ENCODE measurements at regions not wholly inside any gene's neighbourhood (a gene's known extent, or its start where the extent isn't known, plus 50 kb on each side); places are given as distances from the start of the nearest gene placed in this dataset.

DNA sequence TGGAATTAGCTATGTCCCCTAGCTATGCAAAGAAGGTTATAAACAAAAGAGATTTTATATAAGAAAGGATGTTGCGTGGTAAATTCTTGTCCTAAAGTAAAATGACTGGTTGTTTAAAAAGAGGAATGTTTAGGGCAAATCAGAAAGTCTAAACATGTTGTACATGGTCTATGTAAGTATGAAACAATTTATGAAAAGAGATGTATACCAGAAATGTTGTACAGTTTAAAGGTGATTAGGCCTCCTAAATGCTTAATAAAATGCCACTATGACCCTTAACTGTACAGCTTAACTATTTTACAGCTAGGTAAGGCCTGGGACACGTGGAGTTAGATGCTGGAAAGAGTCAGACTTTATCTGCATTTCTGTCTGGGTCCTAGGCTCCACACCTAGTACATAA lies 775.9 kb upstream of the KLHL1 start:
- no peak for DNase-seq

DNA sequence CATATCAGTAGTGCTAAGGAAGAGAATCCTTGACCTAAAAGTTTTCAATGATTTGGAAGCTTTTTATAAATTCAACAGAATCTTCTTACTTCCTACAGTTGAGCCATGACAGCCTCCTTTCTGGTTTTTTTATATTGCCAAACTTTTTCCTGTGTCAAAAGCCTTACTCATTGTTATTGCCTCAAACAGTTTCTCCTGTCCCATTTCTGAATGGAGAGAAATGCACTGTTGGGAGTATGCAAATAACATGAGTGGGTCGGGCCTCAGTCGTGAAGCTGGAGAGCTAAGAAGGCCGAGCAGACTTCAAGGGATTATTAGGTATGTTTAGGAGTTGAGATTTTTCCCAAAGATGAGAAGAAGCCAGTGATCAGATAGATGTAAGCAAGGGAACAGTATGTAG lies 766.4 kb upstream of the KLHL1 start:
- no peak for DNase-seq

DNA sequence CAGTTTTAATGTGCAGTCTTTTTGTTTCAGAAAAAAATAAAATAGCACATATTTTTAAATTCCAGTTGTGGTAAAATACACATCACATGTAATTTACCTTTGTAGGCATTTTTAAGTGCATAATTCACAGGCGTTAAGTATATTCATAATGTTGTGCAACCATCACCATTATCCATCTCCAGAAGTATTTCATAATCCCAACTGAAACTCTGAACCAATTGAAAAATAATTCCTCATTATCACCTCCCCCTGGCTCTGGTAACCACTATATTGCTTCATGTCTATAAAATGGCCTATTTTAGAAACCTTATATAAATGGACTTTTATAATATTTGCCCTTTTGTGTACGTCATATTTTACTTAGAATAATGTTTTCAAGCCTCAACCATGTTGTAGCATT lies 756.5 kb upstream of the KLHL1 start:
- DNase-seq: no peak

DNA sequence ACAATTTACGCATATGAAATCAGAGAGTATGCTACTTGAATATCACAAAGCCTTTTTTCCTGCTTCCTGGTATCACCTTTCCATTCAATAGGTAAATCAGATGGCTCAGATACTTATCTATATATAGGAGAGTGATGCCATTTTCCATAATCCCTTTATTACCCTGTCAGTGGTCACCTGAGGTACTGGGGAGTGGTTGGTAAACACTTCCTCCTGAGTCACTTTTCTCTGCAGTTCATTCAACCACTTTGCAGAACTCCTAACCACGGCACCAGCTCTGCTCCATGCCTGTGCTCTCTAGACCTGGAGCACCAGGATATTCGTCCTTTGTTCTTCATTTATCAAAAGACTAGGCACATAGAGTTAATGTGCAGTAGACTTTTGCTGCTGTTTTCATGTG lies 748.5 kb upstream of the KLHL1 start:
- no peak for DNase-seq

DNA sequence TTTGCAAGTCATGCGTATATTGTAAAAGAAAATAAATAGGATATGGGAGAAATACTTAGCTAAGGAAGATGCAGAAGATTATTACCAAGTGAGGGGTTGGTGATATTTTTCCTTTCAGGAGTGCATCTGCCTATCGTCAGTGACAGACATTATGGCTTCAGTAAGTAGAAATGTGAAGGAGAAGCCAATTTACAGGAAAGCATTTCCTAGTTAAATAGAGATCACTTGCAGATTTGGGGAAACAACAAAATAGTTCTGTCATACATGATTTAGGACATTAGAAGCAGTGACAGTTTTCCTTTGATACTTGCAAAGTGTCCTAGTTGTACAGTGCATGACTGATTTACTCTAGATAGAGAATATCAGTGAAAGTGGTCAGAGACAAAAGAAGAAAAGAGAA lies 747.8 kb upstream of the KLHL1 start:
- no peak for DNase-seq

DNA sequence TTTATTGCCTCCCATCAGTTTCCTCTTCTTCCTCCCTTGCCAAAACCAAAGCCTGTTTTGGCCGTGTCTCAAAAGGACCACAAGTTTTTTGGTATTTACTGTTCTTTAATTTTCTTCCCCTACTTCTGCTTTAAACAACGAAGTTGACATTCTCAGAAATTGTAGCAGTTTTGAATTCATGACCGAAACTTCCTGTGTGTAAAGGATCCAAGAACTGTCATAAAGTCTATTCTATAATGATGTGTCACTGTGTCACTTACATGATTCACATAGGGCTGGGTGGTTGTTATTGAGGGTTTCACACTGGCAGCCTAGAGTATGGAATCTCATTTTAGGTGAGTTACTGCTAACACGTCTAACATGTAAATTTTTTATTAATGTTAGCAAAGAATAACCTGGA lies 741.0 kb upstream of the KLHL1 start:
- DNase-seq: no peak

DNA sequence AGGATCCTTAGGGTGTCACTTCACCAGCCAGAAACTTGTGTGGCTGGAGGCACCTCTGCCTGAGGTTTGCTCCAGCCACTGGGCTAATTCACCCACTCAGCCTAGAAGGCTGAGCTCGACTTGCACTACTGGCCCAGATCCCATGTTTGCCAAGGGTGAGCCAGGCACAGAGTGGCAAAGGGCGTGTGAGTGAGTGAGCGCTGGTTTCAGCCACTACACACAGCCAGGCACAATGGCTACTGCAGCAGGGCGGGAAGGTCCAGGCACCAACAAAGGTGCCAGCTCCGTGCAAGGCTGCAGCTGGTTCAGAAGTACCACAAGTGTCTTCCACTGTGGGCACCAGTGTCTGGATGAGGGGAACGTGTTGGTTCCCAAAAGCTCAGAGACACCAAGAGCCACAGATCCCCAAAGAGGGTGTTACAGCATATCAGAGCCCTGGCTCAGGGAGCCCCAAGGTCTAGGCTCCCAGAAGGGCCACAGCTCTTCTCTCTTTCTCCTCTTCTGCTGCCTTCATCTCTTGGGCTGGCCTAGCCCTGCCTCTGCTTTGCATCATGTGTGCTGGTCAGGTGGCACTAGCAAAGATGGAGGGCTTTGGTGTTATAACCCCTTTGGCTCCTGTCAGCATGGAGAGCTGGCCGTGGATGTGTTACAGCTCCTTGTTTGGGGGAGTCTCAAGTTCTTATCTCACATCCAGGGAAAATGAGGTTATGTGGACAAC lies 736.3 kb upstream of the KLHL1 start:
- DNase-seq: no peak

DNA sequence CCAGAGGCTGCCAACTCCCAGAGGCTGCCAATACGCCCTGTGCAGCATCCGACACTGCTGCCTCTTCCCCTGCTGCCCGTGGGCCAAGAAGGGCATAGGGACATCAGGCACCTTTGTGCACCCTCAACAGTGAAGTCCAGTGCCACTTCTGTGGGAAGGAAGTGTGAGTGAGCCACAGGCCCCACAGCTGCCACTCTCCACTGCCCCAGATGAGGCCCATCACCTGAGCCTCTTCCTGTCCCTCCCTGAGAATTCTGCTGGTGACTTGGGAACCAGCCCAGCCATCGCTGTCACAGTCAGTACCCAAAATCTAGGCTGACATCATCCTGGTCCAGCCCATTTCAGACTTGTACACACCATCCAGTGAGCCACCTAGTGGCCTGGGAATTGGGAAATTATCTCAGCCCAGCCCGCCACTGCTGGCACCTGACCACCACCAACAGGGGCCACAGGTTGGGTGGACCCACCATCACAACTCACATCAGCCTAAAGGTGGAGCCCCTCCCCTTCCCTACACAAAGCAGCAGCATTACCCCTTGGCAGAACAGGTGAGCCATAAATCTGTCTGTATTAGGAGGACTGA lies 733.9 kb upstream of the KLHL1 start:
- no peak for DNase-seq

DNA sequence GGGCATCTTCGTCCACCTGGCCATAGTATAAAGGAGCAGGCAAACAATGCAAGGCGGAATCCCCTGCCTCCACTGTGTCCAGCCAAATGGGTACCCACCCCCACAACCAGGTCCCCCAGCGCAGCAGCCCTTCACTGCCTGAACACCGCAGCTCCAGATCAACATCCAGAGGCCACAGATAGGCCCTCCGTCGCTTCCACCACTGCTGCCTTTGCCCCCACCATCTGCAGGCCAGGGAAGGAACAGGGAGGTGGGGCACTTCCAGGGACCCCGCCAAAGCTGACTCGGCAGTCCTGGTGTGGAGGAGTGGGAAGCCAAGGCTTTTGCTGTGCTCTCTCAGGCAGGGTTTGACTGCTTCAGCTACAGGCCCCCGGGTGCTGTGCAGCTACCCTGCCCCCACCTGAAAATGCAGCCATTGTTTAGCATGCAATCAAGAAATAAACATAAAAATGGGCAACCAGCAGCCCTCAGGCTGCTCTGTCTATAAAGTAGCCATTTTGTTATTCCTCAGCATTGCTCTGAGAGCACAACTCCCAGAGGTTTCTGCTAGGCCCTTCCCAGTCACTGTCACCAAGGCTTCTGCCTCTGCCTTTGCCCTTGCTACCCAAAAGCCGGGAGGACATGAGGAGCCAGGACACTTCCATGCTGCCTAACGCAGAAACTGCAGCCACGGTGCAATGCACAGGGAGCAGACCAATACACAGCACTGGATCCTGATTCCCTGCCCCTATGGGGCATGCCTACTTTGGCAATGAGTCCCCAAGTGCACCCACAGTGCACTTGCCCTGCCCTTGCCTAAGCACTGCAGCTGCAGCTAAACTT lies 733.2 kb upstream of the KLHL1 start:
- DNase-seq: no peak

DNA sequence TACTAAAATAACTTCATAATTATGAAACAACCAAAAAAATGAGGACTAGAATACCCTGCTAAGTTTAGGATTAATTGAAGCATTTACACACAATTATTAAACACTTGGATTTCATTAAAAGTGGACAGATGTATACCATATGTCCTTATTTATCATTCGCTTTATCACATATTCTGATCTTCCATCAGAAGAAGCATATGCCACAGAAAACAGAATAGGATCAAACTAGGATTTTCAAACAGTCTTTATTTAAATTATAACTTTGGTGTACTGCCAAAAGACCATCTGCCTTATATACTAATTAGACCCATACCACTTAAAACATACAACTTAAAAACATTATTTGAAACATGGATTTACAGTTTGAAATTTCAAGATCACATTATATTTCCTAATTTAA lies 727.1 kb upstream of the KLHL1 start:
- DNase-seq: no peak

DNA sequence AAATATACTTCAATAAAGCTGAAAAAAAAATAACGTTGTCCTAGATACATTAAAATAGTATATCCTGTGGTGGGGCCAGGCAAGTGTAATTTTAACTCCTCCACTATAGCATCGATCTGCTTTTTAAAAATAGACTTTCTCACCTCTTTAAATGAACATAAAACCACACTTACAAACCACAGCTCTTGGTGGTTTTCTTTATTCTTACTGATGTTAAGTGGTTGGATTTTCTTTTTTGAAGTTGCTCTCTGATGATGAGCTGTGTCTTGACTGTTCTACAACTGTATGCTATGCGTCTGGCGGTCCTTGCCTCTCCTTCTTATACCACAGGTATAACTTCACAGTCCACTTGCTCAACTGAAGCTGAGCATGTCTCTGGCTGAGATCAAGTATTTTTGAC lies 721.5 kb upstream of the KLHL1 start:
- no peak for DNase-seq

DNA sequence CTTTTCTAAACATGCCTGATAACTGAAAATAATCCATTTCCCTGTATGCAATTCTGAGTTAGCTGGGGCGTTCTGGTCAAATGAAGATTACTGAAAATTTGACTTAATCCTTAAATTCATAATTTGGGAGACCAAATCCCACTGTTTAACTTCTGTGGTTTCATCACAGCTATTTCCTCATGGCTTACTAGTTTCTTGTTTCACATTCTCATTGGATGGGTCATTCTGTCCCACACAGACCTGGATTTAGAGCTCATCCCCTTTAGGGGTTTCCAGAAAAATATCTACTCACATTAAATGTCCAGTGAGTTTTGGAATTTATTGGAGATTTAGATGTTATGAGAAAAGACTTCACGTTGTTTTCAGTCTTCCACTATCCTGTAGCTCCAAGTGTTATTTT lies 709.3 kb upstream of the KLHL1 start:
- DNase-seq: no peak

DNA sequence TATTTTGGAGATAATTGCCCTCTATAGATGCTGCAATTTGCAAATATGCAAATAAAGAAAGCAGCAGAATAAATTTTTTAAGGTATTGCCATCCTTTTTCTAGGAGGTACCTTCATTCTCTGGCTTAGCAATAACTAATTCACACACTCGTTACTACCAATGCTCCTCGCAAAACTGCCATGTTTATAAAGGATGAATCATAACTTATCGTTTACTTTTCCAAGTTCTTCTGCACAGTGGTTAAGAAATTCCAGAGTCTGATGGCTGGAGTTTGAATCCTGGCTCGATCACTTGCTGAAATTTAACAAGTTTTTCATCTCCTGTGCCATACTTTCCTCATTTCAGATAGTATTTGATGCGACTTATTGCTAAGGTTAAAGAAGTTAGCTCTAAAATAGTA lies 708.6 kb upstream of the KLHL1 start:
- DNase-seq: no peak

DNA sequence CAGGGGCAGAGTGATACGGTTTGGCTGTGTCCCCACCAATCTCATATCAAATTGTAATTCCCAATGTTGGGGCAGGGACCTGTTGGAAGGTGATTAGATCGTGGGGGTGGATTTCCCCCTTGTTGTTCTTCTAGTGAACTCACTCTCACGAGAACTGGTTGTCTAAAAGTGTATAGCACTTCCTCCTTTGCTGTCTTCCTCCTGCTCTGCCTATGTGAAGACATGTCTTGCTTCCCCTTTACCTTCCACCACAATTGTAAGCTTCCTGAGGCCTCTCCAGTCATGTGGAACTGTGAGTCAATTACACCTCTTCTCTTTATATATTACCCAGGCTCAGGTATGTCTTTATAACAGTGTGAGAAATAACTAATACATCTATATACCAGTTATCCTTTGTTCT lies 706.4 kb upstream of the KLHL1 start:
- DNase-seq: no peak

DNA sequence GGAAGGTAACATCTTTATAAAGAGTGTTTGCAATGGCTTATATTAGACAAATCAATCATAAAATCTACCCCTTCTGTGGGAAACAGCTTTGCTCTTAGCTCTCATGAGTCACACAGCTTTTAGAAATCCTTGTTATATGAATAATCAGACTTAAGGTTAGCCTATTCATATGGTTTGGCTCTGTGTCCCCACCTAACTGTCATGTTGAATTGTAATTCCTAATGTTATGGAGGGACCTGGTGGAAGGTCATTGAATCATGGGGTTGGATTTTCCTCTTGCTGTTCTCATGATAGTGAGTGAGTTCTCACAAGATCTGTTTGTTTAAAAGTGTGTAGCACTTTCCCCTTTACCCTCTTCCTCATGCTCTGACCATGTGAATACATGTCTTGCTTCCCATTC lies 704.2 kb upstream of the KLHL1 start:
- no peak for DNase-seq

DNA sequence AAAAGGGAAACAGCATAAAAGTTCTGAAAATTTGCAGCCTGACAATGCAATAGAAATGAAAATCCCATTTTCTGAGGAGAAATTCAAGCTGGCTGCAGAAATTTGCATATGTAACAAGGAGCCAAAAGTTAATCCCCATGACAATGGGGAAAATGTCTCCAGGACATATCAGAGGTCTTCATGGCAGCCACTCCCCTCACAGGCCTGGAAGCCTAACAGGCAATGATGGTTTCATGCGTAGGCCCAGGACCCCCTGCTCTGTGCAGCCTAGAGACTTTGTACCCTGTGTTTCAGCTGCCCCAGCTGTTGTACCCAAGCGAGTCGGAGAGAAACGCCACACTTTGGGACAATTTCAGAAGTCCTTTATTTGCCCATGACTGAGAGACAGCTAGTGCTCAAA lies 701.3 kb upstream of the KLHL1 start:
- DNase-seq: no peak

DNA sequence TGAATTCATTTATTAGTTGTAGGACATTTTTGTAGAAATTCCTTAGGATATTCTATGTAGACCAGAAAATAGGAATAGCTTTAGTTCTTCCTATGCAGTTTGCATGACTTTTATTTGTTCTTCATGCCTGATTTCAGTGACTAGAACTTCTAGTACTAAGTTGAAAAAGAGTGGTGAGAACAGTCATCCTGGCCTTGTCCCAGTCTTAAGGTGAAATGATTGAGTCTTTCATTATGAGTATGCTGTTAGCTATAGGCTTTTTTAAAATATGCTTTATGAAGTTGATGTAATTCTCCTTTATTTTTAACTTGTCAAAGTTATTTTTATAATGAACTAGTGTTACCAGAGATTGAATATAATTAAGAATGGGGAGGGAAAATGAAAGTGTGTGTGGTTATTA lies 690.1 kb upstream of the KLHL1 start:
- no peak for DNase-seq

DNA sequence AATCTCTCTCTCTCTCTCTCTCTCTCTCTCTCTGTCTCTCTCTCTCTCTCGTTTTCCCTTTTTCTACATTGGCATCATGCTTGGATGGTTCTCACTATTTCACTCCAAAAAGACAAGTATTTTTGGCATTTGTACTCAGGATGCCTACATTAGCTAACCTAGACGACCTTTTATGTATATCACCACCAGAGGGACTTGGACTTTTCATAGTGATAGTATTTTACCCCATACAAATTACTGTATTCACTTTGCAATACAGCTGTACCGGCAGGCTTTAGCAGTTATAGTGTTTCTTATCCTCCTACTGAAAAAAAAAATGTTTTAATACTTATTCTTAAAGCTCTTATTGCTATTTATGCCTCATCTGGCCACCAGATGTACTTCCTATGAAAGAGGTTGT lies 687.2 kb upstream of the KLHL1 start:
- no peak for DNase-seq

DNA sequence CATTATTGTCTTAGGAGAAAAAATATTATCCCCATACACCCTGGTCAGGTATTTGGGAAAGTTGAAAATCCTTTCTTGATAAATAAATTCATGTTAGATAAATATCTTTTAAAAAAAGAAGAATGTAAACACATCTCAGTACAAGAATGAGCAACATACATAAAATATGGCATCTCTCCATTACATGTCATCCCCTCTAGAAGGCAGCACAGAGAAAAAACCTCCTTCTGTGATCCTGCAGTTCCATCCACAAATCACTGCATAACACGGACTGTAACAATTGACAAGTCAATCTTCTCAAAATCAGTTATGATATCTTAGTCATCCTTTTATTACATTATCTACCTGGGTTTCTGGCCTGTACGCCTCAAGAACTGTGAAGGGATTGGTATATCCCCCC lies 683.9 kb upstream of the KLHL1 start:
- DNase-seq: no peak

DNA sequence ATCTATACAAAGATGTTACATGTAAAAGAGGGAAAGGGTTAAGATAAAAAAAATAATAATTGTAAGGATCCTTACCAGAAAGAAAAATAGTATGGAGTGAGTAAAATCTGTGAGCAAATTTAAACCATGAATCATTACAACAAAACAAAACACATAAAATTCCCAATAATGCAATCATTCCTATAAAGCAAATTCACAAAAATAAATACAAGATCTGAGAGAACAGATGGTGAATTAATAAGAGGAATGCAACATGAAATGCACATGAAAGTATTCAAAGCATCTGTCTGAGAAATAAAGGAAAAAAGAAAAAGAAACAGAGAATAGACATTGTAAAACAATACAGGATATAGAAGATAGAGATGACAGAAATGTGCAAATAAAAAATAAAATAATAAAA lies 681.5 kb upstream of the KLHL1 start:
- DNase-seq: no peak

DNA sequence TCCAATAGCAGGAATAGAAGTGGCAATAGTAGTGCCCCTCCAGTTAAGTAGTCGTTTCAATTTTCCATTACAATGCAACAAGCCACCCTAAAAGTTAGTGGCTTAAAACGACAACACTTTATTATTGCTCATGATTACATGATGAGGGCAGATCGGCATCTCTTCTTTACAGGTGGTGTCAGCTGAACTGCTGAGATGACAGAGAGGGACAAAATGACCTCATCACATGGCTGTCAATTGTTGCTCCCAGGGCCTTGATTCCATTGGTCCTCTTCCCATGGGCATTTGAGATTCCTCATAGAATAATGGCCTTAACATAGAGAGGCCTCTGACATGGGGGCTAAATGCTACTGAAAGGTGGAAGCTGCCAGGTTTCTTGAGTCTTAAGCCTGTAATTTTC lies 679.8 kb upstream of the KLHL1 start:
- DNase-seq: no peak

DNA sequence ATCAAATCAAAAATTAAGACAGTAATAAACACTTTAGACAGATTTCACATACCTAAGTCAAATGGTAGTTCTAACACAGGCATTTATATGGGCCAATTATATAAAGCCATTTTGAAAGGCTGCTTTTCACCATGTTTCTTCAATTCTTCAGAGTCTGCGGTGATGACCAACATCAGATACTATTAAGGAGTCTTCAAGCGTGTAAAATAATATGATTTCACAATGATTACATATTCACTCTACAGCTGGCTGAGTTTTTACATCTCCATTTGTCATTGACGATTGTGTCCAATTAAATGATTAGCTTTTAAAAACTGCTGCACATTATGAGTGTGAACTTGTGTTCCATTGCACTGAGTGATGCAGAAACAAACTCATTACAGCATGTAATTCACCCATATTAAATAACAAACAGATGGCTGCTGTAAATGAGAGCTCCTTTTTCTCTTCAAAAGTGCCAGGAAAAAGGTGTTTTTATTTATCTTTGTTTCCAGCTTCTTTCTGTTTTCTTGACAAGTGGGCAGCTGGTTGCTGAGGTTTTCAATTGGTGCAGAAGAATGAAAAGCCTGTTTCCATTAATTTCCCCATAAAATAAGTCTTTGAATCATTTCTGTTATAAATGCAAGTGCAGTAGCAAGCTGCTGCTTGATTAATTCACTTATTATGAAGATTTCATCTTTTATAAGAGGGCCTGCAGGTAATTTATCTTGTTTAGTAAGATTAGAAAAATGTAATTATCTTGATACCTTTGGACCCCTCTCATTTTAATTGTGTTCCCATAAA lies 676.1 kb upstream of the KLHL1 start:
- no peak for DNase-seq

DNA sequence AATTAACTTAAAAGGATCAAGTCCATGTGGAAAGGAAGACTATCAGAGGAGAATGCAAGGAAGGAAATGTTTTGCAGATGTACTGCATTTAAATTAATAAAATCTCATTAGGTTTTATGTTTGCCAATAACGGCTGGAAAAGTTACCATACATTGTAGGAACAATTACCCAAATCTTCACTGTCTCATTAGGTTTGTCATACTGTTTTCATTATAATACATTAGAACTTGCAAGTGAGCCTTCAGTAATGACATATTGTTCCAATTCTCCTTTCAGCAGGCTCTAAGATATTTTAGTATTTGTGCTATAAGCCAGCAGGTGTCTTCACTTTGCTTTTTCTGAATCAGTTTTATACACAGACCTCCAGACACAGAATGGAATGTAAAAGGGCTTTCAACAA lies 661.6 kb upstream of the KLHL1 start:
- no peak for DNase-seq

DNA sequence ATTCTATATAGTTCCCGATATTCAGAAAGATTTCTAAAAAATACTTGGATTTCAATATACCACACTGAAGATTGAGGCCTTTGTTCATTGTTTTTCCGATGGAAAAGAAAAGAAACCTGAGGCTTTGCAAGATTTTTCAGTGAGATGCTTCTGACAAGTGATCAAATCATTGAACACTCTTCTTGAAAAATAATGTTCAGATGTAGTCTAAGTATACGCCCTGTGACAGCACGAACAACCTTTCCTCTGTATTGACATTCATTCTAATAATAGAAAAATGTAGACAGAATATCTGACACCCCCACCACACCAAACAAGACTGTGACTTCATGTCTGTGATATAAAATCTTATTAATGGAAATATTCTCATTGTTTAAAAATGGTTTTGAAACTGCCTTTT lies 650.7 kb upstream of the KLHL1 start:
- DNase-seq: no peak
